H1 (cell line): ENCODE measurements at regions not wholly inside any gene's neighbourhood (a gene's known extent, or its start where the extent isn't known, plus 50 kb on each side); places are given as distances from the start of the nearest gene placed in this dataset.

Source experiments
- ASH2L ChIP-seq: fragments of 200-600, 300-600 bp; sonication (generic); IDR thresholded peaks from one replicate; pipeline ENCODE4 v1.7.1; 2017; ENCODE audit warnings: low read length
- CBX5 ChIP-seq: fragments of 300-800, 300-1000 bp; sonication (generic); IDR thresholded peaks from 2 replicates; pipeline ENCODE4 v1.7.1; 2016; ENCODE audit warnings: antibody characterized with exemption, low read length, low read depth
- CHD2 ChIP-seq: IDR thresholded peaks from 2 replicates; pipeline ENCODE4 v1.6.1; 2012; ENCODE audit warnings: low read length, improper control_type of control experiment
- CHD7 ChIP-seq: fragments of 300-600 bp; sonication (generic); IDR thresholded peaks from 2 replicates; pipeline ENCODE4 v1.7.1; 2012; ENCODE audit warnings: low read length, moderate library complexity, mild to moderate bottlenecking, inconsistent platforms; ENCODE audit not compliant: insufficient replicate concordance
- FOSL1 ChIP-seq: IDR thresholded peaks from 2 replicates; pipeline ENCODE4 v1.6.1; 2011; ENCODE audit warnings: mild to moderate bottlenecking, low read depth, low read length, moderate library complexity; ENCODE audit not compliant: insufficient read depth
- HDAC6 ChIP-seq: IDR thresholded peaks from one replicate; pipeline ENCODE4 v1.7.1; 2012; ENCODE audit warnings: low read depth, mild to moderate bottlenecking, inconsistent platforms, low read length, moderate library complexity
- JUND ChIP-seq: IDR thresholded peaks from 2 replicates; pipeline ENCODE4 v1.6.1; 2011; ENCODE audit warnings: mild to moderate bottlenecking, improper control_type of control experiment, low read length
- NANOG ChIP-seq: IDR thresholded peaks from 2 replicates; pipeline ENCODE4 v1.6.1; 2011; ENCODE audit warnings: low read length, low read depth, mild to moderate bottlenecking, inconsistent platforms; ENCODE audit not compliant: insufficient read depth, poor library complexity, severe bottlenecking
- NRF1 ChIP-seq: IDR thresholded peaks from 2 replicates; pipeline ENCODE4 v1.6.1; 2011; ENCODE audit warnings: mild to moderate bottlenecking, low read depth, low read length, improper control_type of control experiment
- POLR2AphosphoS5 ChIP-seq: IDR thresholded peaks from 2 replicates; pipeline ENCODE4 v1.6.1; 2011; ENCODE audit warnings: low read depth, low read length
- RFX5 ChIP-seq: IDR thresholded peaks from 2 replicates; pipeline ENCODE4 v1.6.1; 2011; ENCODE audit warnings: low read depth, low read length, improper control_type of control experiment, borderline replicate concordance
- TAF1 ChIP-seq: IDR thresholded peaks from 2 replicates; pipeline ENCODE4 v1.6.1; 2011; ENCODE audit warnings: mild to moderate bottlenecking, low read depth, low read length
- TBP ChIP-seq: IDR thresholded peaks from 2 replicates; pipeline ENCODE4 v1.6.1; 2011; ENCODE audit warnings: low read depth, low read length, improper control_type of control experiment
- ZNF274 ChIP-seq: IDR thresholded peaks from 2 replicates; pipeline ENCODE4 v1.7.0; 2012; ENCODE audit warnings: low read length, borderline replicate concordance; ENCODE audit errors: extremely low read depth

DNA sequence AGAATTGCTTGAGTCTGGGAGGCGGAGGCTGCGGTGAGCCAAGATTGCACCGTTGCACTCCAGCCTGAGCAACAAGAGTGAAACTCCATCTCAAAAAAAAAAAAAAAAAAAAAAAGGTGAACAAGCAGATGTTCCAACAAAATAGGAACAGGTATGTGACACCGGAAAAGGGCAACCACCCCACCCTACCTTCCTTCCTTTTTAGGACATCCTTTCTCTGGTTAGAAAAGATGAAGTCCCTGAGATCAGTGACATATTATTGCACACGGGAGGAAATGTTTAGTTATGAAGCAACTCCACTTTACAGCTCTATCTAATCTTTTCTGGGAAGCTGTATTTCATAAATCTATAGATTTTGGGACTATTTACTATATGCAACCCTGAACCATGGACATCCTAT lies 114.2 kb upstream of the MON1B start (continued):
- no peak for TF ChIP-seq CHD7
- no peak for TF ChIP-seq ZNF274
- TF ChIP-seq POLR2AphosphoS5: no peak
- TF ChIP-seq CHD2: no peak
- no peak for TF ChIP-seq TBP
- TF ChIP-seq JUND: no peak
- TF ChIP-seq RFX5: no peak
- TF ChIP-seq NANOG: no peak
- TF ChIP-seq HDAC6: no peak
- no peak for TF ChIP-seq NRF1
- no peak for TF ChIP-seq FOSL1
- no peak for TF ChIP-seq TAF1
- TF ChIP-seq ASH2L: no peak
- TF ChIP-seq CBX5: no peak
